NOMO-1 treated with DMSO at 0.1 percent for 48 hours (cell line): ENCODE measurements at regions not wholly inside any gene's neighbourhood (a gene's known extent, or its start where the extent isn't known, plus 50 kb on each side); places are given as distances from the start of the nearest gene placed in this dataset.

Experiments used
- DNase-seq: peaks from one replicate; lab custom pipeline; 2025; ENCODE audit not compliant: unreplicated experiment; lab: John Stamatoyannopoulos, UW

DNA sequence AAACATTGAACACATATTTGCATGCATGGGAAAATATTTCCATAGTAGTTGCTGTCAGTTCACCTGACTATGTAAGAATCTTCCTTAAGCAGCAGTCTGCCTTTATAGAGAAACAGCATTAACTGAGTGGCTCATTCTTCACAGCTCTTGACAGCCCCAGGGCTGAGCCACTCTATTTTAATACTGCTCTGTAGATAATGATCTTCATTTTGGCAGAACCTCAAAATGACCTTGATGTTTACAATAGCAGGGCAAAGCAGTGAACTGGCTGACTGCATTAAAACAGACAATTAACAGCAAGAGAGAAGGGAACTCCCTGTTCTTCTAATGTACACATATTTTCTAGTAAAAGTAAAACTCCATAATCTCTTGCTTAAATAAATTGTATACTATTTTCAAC lies 580.6 kb upstream of the SOX11 start:
- no peak for DNase-seq

DNA sequence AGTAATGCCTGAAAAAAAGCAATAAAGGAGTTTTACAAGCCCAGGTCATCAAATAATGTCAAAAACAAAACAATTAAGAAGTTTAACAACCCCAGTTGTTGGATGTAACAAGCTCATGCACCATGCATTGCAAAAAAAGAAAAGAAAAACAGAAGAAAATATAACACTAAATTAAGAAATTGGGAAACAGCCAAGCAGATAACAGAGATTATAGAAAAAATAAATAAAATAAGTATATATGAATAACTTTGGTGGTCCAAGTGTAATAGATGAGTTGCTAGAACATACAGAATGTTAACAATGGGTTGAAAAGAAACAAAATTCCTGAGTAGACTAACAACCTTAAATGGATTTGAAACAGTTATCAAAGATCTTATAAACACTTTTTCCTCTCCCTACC lies 573.1 kb upstream of the SOX11 start:
- no peak for DNase-seq

DNA sequence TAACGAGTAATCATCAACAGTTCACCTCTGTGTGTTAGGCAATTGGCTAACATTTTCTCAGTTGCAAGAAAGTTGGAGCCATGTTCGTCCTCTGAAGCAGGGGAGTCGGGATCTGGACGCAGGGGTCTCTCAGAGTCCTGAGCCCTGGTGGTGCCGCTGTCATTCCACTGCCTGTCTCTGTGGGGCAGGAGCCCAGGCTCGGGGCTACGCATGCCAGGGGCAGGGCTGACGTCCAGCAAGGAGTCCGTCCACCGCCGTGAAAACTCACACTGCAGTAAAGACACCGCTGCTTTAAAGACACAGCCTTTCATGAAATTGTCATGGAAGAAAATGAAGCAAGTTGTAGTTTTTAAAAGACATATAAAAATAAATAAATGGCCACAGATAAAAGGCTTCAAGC lies 571.1 kb upstream of the SOX11 start:
- no peak for DNase-seq

DNA sequence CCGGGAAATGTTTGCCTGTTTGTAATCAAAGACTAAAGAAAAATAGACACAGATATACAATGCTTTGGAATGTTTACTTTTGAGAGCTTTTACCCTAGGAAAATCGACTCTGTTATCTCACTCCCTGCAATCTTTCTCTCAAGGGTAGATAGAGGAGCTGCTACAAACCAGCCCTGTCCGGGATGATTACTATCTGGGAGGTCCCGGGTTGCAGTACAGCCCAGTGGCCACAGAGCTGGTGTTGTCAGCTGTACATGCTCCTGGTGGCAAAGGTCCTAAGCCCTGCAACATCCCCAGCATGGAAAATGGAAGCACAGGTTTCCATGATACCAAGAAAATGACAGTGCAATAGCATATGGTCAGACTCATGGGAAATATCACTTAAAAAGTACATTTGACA lies 570.5 kb upstream of the SOX11 start:
- no peak for DNase-seq

DNA sequence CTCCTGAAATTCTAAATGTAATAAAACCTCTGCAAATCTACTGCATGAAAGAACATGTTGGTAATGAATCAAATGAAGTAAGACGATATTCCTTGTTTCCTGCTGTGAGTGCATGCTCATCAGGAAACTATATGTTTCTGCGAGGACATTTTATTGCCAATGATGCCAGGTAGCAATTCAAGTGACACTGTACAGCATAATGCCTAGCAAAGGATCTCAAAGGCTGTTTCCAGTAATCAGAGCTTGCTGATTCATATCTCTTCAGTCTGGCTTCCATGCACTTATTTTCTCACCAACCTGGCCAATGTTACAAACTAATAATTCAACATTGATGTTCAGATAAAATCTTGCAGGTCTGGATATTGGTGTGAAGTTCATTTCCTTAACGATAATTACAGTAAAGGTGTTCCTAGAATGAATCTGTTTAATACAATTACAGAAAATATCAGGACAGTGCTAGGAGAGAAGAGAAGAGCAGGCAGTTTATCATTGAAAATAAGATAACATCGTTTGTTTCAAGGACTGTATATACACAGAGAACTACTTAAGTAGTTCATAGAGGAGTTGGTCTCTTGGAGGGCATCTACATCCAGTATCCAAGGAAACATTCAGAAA lies 568.5 kb upstream of the SOX11 start:
- DNase-seq, result no peak

DNA sequence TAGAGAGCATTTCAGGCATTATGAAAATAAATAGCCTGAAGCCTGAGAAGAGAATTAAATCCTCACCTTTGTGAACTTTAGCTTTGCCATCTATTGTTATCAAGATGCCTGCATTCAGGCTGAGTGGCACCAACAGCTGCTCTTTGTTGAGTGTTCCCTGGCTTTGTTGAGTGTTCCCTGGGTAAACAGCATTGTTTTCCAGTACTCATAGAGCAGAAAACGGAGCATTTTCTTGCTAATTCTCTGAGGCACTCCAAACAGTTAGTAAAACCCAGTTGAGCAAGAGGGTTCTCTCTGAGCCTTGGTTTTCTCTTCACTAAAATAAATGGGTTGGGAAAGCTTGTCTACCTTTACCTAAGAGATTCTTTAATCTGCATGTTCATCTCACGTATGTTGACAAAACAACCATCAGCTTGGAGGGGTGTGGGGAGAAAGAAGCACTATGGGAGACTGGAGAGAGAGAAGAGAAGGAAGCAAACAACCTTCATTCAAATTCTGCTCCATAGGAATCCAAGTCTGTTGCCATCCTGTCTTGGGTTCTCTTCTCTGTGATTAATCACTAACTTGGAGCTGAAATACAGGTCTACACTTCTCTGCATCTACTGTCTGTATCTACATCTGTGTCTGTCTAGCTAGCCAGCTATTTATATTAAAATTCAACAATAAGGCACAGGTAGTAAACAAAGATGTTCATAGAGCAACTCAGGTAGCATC lies 567.0 kb upstream of the SOX11 start:
- no peak for DNase-seq

DNA sequence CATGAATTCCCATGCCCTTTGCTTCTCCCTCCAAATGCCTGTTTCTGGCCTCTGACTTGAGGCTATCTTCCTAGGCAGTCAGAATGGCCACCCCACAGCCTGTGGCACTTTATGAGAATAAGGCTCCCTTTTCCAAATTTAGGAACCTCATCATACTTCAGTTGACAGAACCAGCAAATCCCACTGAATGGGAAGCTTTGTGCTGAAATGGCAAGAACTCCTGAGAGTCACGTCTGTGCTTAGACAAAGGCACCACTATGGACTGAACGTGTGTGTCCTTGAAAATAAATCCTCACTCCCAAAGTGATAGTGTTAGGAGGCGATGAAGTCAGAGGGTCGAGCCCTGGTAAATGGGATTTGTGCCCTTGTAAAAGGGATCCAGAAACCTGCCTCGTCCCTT lies 559.9 kb upstream of the SOX11 start:
- no peak for DNase-seq

DNA sequence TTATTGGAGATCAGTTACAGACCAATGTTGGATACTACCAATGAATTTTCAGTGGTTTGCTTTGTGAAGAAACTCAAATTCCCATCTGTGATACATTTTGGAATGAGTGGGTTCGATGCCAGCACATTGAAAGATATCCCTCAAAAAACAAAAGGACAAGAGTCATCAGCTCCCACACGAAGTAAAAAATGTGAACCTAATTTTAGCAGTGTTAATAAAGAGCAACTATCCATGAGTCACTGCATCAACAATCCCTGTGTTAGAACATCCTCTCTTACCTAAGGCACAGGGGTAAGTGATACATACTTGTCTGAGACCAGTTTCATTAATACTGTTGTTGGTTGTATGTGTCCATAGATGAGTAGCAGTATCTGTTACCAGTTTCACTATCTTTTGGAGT lies 551.8 kb upstream of the SOX11 start:
- DNase-seq, result no peak

DNA sequence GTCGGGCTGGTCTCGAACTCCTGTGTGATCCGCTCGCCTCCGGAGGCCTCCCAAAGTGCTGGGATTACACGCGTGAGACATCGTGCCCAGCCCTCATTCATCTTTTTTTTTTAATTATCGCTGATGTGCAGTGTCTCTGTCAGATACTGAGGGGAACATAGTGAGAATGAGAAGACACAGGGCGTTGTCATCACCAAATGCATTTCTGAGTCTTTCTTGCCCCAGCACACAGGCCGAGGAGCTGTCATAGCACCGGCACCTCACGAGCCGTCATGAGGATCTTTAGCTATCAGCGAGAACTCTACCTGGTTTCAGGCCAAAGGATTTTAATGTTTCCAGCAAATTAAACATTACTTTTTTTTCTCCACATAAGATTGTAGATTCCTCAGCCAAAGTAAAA lies 548.0 kb upstream of the SOX11 start:
- no peak for DNase-seq

DNA sequence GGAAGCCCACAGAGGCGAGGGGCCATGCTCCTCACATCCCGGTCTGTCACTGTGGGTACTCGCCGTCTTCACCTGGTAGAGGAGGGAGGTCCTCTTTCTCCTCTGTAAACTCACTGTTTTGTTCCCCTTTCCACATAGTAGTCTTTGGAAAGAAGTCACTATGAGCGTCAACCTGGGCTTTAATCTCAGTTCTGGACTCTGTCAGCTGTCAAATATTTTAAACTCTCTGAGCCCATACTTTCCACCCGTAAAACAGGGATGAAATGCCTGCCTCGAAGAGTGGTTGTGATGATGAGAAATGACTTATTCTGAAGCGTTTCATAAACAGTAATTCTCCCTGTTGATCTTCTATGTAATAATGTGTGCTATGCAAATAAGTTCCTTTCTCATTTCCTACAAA lies 547.1 kb upstream of the SOX11 start:
- no peak for DNase-seq

DNA sequence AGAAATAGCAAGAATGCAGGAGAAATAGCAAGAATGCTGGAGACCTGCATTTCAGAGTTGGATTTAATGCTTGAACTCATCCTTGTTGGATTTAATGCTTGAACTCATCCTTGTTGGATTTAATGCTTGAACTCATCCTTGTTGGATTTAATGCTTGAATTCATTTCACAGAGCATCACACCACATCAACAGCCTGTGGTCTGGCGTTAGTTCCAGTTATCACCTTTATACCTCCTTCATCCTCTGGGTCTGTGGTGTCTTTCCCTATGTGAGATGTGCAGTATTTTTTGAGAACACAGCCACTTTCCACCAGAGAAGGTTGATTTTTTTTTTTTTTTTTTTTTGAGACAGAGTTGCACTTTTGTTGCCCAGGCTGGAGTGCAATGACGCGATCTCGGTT lies 546.4 kb upstream of the SOX11 start:
- no peak for DNase-seq

DNA sequence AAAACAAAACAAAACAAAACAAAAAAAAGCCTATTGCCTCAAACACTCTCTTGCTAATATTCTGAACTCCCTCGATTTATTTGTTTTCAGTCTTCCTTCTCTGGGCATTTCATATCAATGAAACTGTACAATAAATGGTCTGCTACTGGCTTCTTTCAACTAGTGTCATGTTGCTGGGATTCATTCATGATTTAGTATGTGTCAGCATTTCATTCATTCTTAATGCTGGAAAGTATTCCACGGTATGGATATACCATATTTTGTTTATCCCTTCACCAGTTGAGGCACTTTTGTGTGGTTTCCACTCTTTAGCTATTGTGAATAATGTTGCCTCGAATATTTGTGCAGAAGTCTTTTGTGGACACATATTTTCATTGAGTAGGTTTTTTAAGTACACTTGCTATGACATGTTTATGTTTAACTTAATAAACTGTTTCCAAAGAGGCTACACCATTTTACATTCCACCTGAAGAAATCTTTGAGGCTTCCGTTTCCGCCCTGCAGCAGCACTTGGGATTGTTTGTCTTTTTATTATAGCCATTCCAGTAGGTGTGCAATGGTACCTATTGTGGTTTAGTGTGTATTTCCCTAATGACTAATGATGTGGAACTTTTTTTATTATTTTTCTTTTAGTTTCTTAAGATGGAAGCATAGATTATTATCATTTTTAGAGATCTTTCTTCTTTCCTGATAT lies 543.6 kb upstream of the SOX11 start:
- no peak for DNase-seq

DNA sequence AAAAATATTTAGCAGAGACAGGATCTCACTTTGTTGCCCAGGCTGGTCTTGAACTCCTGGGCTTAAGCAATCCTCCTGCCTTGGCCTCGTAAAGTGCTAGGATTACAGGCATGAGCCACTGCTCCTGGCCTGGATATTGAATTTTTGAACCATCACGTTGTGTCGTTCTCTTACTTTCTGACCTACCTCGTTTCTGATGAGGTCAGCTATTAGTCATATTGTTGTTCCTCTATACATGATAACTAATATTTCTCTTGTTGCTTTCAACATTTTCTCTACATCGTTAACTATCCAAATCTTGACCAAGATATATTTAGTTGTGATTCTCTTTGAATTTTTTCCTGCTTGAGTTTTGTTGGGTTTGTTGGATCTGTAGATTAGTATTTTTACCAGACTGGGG lies 541.3 kb upstream of the SOX11 start:
- no peak for DNase-seq

DNA sequence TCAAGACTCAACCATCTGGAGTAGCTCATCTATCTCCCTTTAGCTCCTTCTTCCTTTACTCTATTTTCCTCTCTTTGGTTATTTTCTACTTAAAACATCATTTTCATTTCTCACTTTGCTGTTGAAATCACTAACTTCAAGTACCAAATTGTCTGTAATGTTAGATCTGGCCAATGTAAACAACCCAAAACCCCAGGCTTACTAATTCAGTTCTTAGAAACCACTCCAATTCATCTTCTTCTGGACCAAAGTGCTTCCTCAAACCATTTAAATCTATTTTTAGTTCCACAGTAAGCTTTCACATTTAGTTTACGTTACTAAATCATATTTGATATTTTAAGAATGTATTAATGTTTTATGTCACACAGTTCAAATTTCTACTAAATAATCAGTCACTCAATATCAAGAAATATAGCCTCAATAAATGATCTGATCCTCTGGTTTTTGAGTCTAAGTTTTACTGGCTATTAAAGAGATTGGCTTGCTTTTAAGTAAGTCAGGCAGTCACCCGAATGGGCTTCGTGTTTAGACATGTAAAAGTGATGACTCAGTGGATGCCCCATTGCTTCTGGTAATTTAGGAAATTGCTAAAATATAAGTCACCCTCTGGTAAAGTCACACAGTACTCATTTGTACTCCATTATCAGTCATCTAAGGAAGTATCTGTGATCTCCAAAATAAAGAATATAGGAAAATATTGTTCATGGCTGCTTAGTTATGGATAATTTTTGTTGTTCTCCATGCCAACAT lies 527.2 kb upstream of the SOX11 start:
- no peak for DNase-seq

DNA sequence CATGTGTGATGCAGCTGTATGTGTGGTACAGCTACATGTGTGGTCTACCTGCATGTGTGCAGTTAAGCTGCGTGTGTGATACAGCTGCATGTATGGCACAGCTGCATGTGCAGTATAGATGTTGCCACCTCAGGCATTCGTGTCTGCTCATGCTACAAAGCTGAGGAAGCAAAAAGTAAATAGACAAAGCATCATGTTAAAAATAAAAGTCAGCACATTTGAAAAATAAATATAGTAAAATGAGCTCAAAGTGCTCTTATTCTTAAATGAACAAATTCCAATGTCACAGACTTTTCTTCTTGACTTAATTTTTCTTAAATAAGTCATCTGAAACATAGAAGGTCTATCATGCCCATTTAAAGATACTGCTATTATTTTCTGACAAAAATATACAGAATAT lies 519.3 kb upstream of the SOX11 start:
- DNase-seq, result no peak

DNA sequence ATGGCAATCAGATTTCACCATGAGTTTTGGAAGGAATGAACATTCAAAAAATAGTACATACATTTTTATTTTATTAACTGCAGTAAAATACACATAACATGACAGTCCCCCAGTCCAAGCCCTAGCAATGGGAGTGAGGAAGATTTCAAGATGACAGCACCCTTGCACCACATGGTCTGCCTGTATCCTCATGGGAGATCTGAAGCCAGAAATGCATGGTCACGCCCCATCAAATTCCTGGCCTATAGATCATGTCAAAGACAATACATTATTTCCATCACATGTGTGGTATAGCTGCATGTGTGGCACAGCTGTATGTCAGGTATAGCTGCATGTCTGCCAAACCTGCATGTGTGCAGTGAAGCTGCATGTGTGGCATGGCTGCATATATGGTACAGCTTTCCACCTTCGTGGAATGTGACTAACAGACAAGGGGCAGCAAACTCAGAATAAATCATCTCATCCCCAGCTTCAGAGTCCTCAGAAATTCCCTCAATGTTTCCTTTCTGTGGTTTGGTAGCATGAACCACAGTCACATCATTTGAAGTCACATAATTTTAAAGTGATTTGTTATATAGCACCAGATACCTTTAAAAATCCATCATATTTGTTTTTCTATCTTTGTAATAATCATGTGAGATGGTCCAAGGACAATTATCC lies 518.2 kb upstream of the SOX11 start:
- no peak for DNase-seq

DNA sequence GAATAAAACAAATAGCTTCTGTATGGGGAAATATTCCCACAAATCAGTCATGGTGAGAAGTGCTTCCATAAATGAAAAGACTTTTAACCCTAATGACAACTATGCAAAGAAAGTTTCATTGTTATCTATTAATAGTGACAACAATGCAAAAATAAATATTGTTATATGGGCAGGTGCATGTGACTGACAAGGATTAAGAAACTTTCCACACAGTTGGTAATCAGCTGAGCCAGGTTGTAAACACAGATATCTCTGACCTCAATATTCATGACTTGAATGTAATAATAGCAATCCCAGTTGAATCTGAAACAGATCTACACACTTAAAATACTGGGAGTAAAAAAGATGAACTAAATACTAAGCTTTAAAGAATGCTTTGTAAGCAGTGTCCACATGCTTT lies 517.0 kb upstream of the SOX11 start:
- DNase-seq, result no peak

DNA sequence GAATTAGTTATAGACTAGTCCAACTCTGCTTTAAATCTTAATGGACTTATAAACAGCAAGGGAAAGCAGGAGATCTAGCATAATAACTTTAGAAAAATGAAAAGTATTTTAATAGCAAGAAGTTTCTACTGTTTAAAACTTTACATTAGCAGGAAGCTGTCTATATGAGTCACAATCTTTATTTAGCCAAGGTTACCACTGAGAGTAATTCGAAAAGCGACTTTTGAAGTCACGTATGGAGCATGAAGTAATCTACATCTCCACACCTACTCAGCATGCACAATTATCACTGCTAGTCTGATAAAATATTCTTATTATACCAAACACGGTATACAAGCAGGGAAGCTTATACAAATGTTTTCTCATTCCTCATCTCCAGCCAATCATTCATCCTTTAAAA lies 515.4 kb upstream of the SOX11 start:
- DNase-seq, result no peak

DNA sequence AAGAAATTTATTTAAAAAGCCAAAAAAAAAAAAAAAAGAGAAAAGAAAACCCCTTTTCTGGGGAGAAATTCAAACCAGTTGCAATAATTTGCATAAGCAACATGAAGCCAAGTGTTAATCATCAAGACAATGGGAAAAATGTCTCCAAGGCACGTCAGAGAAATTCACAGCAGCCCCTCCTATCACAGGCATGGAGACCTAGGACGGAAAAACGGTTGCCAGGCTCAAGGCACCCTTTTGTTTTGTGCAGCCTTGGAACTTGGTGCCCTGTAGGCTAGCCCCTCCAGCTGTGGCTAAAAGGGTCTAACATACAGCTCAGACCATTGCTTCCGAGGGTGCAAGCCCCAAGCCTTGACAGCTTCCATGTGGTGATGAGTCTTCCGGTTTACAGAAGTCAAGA lies 509.2 kb upstream of the SOX11 start:
- DNase-seq, result no peak

DNA sequence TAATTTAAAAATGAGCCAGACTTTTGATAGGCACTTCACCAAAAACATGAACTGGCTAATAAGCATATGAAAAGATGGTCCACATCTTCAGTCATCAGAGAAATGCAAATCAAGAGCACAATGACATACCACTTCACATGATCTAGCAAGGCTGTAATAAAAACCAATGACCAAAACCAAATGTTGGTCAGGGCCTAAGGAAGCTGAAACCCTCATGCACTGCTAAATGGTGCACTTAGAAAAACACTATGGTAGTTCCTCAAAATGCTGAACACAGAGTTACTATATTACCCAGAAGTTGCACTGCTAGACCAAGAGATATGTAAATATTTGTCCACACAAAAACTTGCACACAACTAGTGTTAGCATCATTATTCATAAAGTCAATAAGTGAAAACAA lies 504.9 kb upstream of the SOX11 start:
- no peak for DNase-seq

DNA sequence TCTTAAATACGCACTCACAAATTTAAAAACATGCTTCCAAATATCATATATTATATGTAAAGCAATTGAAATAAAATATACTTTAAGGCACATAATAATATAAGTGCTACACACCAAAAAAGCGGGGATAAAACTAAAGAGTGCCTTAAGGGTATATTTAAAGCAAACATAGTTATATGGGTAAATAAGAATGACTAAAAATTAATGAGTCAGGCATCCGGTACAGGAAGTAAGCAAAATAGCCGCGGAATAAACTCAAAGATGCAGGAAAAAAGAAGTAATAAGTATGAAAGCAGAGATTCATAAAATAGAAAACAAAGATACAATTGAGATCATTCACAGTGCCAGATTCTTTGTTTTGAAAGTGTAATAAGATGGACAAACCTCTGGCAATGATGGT lies 503.5 kb upstream of the SOX11 start:
- no peak for DNase-seq
